ENCODE measurements at regions not wholly inside any gene's neighbourhood (a gene's known extent, or its start where the extent isn't known, plus 50 kb on each side); places are given as distances from the start of the nearest gene placed in this dataset.

DNA sequence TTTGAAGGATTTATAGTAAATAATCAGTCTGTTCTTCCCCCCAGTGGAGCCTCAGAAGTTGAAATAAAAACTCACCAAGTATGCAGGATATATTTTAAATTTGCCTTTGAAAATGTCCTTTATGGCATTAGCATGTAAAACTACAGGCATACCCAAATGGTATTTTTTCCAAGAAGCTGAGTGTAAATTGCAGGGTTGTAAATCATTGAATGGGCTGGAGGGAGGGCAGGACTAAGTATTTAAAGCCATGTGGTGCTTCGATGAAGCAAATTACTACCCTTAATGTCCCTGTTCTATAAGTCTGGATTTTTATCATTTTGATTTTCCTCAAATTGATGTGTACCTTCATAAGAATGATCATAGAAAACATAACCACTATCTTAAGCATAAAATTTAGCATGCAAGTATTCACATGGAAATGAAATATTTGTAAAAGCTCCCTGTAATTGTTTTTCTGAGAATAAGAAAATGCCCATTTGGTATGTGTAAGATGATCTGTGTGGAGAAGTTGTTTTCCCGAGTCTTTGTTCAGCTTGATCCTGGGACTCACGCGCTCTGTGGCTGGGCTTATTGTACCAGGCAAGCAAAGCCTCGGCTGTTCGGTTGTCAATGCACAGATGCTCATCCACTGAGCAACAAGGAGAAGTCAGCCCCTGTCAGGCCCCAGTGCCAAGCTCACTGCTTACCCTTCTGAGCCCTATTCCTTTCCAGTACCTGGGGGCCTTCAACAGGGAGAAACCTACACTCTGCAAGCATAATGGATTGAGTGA, 66.7 kb downstream of the CD164 start:
- FAIRE-seq (no peak), DNase-seq (ENCODE audit: insufficient read length) (no peak)
- TF ChIP-seq TAF1 (IDR thresholded peaks at IDR 0.05; ENCODE audit: borderline replicate concordance, low read depth, low read length) = no peak
- no peak for TF ChIP-seq POLR2AphosphoS5 (IDR thresholded peaks at IDR 0.05; ENCODE audit: low read depth, low read length)
- no peak for TF ChIP-seq POLR2A (IDR thresholded peaks at IDR 0.05; ENCODE audit: low read depth, low read length)

DNA sequence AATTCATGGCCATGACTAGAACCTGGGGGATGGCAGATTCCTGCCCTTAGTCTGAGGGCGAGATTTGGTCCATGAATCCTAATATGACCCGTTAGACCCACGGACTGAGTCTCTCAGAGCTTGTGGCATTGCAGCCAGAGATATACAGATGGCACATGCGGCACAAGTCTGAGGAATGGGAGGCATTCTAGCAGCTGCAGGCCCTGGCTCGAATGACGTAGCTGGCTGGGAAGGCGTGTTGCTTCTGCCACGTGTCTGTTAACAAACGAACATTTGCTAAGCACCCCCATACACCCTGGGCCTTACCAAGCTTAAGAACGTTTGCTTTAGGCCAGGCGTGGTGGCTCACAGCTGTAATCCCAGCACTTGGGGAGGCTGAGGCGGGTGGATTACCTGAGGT, 68.0 kb downstream of the CD164 start:
- no peak for FAIRE-seq
- no peak for DNase-seq (ENCODE audit: insufficient read length)
- TF ChIP-seq POLR2A (IDR thresholded peaks at IDR 0.05; ENCODE audit: low read depth, low read length) = no peak

DNA sequence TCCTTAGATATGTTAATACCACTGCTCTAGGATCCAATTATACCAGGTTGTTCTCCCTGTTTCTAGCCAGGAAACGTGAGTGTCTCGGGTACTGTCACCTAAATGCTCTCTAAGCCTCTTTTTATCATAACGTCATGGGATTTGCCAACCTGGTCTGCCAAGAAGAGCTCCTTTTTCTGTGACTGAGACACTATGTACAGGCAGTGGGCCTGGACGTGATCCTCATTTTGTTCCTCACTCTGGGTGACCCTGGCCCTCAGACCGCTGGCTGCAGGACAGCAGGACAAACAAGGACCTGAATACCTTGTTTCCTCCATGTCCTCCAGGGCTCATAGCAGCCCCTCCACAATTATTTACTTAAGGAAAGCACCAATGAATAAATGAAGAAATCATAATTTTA, 69.1 kb downstream of the CD164 start:
- FAIRE-seq = no peak
- TF ChIP-seq POLR2A (IDR thresholded peaks at IDR 0.05; ENCODE audit: low read depth, low read length) (no peak), POLR2AphosphoS5 (IDR thresholded peaks at IDR 0.05; ENCODE audit: low read depth, low read length) (no peak), TAF1 (IDR thresholded peaks at IDR 0.05; ENCODE audit: borderline replicate concordance, low read depth, low read length) (no peak)

DNA sequence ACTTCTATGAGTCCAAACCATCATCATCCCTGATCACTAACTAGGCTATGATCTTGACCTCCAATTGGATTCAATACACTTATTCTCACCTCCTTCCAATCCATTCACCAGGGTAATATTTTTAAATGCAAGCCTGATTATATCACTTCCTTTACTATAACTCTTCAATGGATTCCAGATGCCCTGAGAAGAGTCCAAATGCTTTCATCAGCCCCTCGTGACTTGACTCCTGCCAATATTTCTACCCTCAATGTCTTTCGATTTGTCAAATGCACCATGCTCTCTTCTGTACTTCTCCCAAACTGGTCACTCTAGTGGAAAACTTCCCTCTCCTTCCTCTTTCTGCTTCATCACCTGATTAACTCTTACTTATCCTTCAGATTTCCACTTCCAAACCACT, 70.8 kb downstream of the CD164 start:
- no peak for DNase-seq (ENCODE audit: insufficient read length)
- TF ChIP-seq POLR2A (IDR thresholded peaks at IDR 0.05; ENCODE audit: low read depth, low read length) (no peak), POLR2AphosphoS5 (IDR thresholded peaks at IDR 0.05; ENCODE audit: low read depth, low read length) (no peak), TAF1 (IDR thresholded peaks at IDR 0.05; ENCODE audit: borderline replicate concordance, low read depth, low read length) (no peak)
- no peak for FAIRE-seq

More for the DNA sequence above, 69.1 kb downstream of the CD164 start:
- no peak for DNase-seq (ENCODE audit: insufficient read length)

DNA sequence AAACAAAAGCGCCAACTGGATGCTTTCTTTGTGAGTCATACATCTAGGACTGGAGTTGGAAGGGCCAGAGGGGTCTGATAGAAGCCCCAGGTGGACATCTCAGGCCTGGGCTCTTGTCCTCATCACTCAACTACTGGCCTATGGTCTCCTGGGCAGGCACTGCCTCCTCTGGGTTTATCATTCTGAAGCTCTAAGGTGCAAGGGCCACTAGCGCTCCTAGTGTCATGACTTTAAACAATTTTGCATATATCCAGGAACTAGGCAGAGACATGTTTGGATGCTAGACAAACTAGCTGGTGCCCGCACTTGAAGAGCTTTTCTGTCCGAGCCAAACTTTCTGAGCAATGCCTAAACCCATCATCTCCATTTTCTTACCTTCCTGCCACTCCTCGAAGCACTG, 72.3 kb downstream of the CD164 start:
- no peak for FAIRE-seq
- no peak for TF ChIP-seq POLR2AphosphoS5 (IDR thresholded peaks at IDR 0.05; ENCODE audit: low read depth, low read length)
- no peak for DNase-seq (ENCODE audit: insufficient read length)

DNA sequence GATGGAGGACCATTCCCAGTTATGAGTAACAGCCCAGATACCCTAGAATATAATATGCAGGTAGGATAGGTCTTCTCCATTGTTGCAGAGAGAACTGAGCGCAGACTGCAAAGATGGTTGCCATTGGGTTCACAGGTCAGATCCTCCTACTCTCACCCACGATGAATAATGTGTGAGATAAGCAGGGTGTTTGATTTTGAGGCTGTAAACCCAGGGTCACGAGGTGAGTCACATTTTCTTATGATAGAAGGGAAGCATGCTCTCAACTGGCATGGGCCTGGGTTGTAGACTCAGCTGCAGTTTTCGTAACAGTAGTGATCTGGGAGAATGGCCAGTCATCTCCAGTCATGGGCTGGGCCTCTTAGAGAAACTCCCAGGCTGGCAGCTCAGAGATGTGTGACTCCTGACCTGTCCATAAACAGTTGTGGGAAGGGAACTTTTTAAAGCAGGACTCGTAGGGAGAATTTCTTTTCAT, 74.2 kb downstream of the CD164 start:
- FAIRE-seq (no peak), DNase-seq (ENCODE audit: insufficient read length) (no peak)
- TF ChIP-seq TAF1 (IDR thresholded peaks at IDR 0.05; ENCODE audit: borderline replicate concordance, low read depth, low read length) (no peak), POLR2AphosphoS5 (IDR thresholded peaks at IDR 0.05; ENCODE audit: low read depth, low read length) (no peak), POLR2A (IDR thresholded peaks at IDR 0.05; ENCODE audit: low read depth, low read length) (no peak)

DNA sequence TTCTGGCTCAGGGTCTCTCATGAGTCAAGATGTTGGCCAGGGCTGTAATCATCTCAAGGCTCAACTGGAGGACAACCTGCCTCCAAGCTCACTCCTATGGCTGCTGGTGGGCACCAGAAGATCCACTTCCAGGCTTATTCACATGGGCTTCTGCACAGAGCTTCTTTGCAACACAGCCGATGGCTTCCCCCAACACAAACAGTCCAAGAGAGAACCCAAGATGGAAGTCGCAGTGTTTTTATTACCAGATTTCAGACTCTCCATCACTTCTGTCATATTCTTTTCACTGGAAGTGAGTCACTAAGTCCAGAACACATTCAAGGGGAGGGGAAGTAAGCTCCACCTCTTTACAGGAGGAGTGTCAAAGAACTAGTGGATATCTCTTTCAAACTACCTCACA, 75.5 kb downstream of the CD164 start:
- DNase-seq (ENCODE audit: insufficient read length) (no peak), FAIRE-seq (peak; percentile 51)
- TF ChIP-seq POLR2AphosphoS5 (IDR thresholded peaks at IDR 0.05; ENCODE audit: low read depth, low read length) (no peak), POLR2A (IDR thresholded peaks at IDR 0.05; ENCODE audit: low read depth, low read length) (no peak), TAF1 (IDR thresholded peaks at IDR 0.05; ENCODE audit: borderline replicate concordance, low read depth, low read length) (no peak)

DNA sequence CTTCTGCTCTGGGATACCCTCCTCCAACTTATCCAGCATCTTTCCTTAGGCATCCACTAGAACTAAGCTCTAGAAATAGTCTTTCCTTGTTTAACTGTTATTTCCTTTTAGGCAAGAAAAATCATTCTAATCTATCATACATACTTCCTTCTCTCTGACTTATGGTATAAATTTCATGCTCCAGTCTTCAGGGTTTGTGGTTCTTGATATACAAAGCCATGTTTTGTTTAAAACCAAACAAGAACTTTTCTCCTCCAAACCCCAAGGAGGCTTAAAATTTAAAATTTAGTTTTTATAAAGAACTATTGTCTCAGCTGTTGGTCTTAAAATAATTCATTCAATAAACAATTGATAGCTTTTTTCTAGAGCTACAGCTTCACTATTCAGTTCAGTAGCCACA, 77.2 kb downstream of the CD164 start:
- DNase-seq (ENCODE audit: insufficient read length) = no peak
- no peak for TF ChIP-seq POLR2A (IDR thresholded peaks at IDR 0.05; ENCODE audit: low read depth, low read length)
- TF ChIP-seq POLR2AphosphoS5 (IDR thresholded peaks at IDR 0.05; ENCODE audit: low read depth, low read length) = no peak
- no peak for TF ChIP-seq TAF1 (IDR thresholded peaks at IDR 0.05; ENCODE audit: borderline replicate concordance, low read depth, low read length)
- FAIRE-seq = no peak

DNA sequence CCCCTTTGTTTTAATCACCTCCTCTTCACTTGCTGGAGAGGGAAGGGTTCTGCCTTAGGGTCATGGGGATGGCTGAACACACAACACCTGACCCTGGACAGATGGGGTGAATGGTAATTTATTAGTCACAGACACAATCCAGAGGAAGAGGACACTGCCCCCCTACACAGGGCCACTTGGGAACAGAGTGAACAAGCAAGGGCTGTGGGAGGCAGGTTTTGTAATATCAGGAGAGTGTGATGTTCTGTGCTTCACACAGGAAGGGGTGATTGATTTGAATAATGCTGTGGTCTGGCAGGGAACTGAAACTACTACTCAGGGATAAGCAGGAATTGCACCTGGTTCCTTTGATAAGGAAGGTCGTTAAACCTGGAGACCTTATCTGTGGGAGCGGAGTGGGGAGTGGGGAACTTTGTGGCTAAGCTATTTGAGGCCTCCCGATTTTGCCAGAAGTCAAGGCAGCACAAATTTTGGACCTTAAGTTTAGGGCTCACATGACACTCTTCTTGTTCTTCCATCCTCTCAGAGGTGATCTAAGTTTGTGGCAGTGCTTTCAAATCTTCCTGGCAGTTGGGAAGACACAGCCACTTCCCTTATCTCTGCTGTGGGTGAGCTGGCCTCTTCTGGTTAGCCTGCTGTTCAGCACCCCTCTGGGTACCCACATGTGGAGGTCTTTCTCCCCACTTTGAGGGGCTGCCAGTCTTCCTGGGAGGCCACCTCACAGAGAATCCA, 77.8 kb downstream of the CD164 start:
- FAIRE-seq (peak; percentile 85), DNase-seq (ENCODE audit: insufficient read length) (no peak)
- no peak for TF ChIP-seq POLR2A (IDR thresholded peaks at IDR 0.05; ENCODE audit: low read depth, low read length)
- TF ChIP-seq TAF1 (IDR thresholded peaks at IDR 0.05; ENCODE audit: borderline replicate concordance, low read depth, low read length) = no peak
- no peak for TF ChIP-seq POLR2AphosphoS5 (IDR thresholded peaks at IDR 0.05; ENCODE audit: low read depth, low read length)

DNA sequence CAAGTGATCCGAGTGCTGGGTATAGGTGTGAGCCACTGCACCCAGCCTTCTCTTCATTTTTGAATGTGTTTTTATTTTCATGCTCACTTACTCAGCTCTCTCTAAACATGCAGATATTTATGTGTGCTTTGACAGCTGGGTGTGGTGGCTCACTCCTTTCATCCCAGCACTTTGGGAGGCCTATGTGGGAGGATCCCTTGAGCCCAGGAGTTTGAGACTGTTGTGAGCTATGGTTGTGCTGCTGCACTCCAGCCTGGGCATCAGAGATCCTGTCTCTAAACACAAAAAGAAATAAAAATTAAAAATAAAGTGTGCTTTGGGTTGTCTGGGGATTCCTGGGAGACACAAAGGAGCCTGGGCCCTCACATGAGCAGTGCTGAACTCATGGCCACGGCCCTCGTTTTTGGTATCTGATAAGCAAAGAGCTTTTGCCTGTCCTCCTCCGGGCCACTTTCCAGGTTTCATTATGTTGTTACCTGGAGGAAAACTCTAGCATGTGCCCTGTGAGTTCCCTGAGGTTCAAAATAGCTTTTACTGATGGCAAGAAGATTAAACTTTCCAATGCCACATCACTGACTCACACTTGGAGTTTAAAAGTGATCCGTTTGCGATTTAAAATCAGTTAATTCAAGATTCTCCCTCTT, 78.5 kb downstream of the CD164 start:
- no peak for FAIRE-seq

DNA sequence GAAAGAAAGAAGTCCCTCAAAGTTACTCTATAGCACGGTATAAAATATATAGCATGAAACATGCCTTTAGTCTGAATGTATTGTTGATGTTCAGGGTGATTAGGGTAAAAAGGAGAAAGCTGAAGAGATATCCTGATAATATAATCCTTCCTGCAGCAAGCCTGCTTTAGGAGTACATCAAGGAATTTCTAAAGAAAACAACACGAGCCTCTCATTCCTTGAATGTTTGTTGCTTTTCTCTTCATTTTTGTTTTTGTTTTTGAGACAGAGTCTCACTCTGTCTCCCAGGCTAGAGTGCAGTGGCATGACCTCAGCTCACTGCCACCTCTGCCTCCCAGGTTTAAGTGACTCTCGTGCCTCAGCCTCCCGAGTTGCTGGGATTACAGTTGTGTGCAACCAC, 79.1 kb downstream of the CD164 start:
- FAIRE-seq = no peak
- TF ChIP-seq POLR2A (IDR thresholded peaks at IDR 0.05; ENCODE audit: low read depth, low read length) = no peak
- no peak for TF ChIP-seq TAF1 (IDR thresholded peaks at IDR 0.05; ENCODE audit: borderline replicate concordance, low read depth, low read length)
- TF ChIP-seq POLR2AphosphoS5 (IDR thresholded peaks at IDR 0.05; ENCODE audit: low read depth, low read length) = no peak
- no peak for DNase-seq (ENCODE audit: insufficient read length)

More for the DNA sequence above, 78.5 kb downstream of the CD164 start:
- DNase-seq (ENCODE audit: insufficient read length) = no peak
- TF ChIP-seq POLR2A (IDR thresholded peaks at IDR 0.05; ENCODE audit: low read depth, low read length) (no peak), TAF1 (IDR thresholded peaks at IDR 0.05; ENCODE audit: borderline replicate concordance, low read depth, low read length) (no peak), POLR2AphosphoS5 (IDR thresholded peaks at IDR 0.05; ENCODE audit: low read depth, low read length) (no peak)

DNA sequence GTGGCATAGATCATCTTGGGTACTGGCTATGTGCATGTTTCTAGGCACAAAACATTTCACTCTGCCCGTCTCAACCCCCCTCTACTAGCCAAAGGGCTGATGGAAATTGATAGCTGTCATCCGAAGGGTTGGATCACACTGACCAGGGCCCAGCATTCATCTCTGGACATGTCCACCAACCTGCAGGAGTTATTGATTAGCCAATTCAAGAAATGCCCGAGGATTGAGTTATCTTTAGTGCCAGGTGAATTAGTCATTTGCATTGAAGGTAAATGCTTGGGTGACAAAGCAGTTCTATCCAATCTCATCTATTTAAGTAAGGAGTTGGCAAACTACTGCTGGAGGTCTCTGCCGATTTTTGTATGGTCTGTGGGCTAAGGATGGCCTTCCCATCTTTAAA, 80.1 kb downstream of the CD164 start:
- FAIRE-seq (no peak), DNase-seq (ENCODE audit: insufficient read length) (no peak)
- TF ChIP-seq POLR2A (IDR thresholded peaks at IDR 0.05; ENCODE audit: low read depth, low read length) (no peak), POLR2AphosphoS5 (IDR thresholded peaks at IDR 0.05; ENCODE audit: low read depth, low read length) (no peak), TAF1 (IDR thresholded peaks at IDR 0.05; ENCODE audit: borderline replicate concordance, low read depth, low read length) (no peak)

Data from GM12892 (cell line).